ENCODE measurements at regions not wholly inside any gene's neighbourhood (a gene's known extent, or its start where the extent isn't known, plus 50 kb on each side); places are given as distances from the start of the nearest gene placed in this dataset.

GRCh38 chr9:134226221-134226930, 62.0 kb upstream of the RNU6ATAC start:
- TF ChIP-seq CTCF (conservative IDR thresholded peaks at IDR 0.05; ENCODE audit: low read depth, low read length): no peak
- TF ChIP-seq EZH2 (IDR thresholded peaks at IDR 0.05; ENCODE audit: low read length, unreplicated experiment): no peak
- no peak for TF ChIP-seq EZH2phosphoT487 (IDR thresholded peaks at IDR 0.05; ENCODE audit: borderline replicate concordance, low read length)

DNA sequence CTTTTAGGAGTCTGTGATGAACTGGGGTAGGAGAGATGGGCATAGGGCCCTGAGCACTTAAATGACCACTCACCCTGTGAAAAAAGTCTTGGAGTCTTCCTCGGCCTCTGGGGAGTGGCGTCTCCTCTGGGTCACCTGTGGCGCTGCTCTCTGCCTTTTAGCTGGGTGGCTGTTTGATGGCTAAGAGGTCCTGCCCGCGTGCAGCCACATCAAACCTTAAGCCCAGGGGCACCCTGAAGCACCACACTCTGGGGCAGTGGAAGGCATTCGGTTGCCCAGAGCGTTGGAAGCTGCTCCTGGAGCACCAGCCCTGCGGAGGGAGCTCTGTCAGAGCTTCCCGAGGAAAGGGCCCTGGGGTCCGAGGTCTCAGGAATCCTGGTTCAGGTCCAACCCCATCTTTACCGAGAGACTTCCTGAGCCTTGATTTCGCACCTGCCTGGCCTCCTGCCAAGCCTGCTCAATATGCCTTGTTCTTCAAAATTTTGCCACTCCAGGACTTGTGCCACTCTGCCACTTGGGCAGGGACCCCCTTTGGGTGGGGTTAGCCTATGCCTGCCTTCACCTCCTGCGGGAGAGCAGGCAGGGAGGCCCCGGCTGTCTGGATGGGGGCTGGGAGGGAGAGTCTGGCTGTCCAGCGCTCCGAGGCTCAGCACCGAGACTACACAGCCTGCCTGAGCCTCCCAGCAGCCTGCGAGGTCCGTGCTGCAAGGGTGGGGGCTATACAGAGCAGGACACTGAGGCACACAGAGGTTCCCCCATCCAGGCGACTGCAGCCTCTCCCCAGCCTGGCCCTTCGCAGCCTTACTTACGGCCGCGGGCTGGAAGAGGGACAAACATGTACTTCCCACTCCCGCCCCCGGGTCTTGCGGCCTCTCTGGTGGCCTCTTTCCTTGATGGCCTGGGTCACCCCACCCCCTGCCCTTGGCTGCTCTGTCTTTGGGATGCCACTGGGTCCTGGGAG, 63.4 kb upstream of the RNU6ATAC start:
- no peak overlapping the region for H3K9ac ChIP-seq (ENCODE audit: low read length)
- H3K4me1 ChIP-seq (ENCODE audit: insufficient read depth, low read length): no peaks in the 10 kb centered on the region
- no peaks in the 10 kb centered on the region for H3F3A ChIP-seq (ENCODE audit: low read length, unreplicated experiment)
- BruUV-seq (replicated peaks): no TSS peak
- intact Hi-C loops (cut with micrococcal nuclease): no loop called here
- H4K20me1 ChIP-seq (ENCODE audit: low read length): no peaks in the 10 kb centered on the region
- DNase-seq (no peak), ATAC-seq (no peak)
- H3K4me2 ChIP-seq (ENCODE audit: low read length): no peak overlapping the region
- H3K27me3 ChIP-seq (ENCODE audit: low read length): peaks cover 18% of the 10 kb centered on the region; the same call in 1 of the 2 replicates
- H3K36me3 ChIP-seq (ENCODE audit: low read depth, low read length): no peaks in the 10 kb centered on the region
- no peaks in the 10 kb centered on the region for H3K9me2 ChIP-seq (replicated peaks; ENCODE audit: low read length)
- ChIA-PET POLR2A (ENCODE audit: unreplicated experiment) (no interaction called here), CTCF (no interaction called here)
- H3K9me3 ChIP-seq (ENCODE audit: low read length): no peaks in the 10 kb centered on the region
- H3K79me2 ChIP-seq (ENCODE audit: low read length): no peaks in the 10 kb centered on the region
- no peak overlapping the region for H3K4me3 ChIP-seq (ENCODE audit: low read length)
- no peak overlapping the region for H2AFZ ChIP-seq (ENCODE audit: low read length)
- no peak for TF ChIP-seq CTCF (conservative IDR thresholded peaks at IDR 0.05; ENCODE audit: low read depth, low read length)
- TF ChIP-seq EZH2 (IDR thresholded peaks at IDR 0.05; ENCODE audit: low read length, unreplicated experiment): no peak
- TF ChIP-seq EZH2phosphoT487 (IDR thresholded peaks at IDR 0.05; ENCODE audit: borderline replicate concordance, low read length): no peak
- no peak overlapping the region for H3K27ac ChIP-seq (ENCODE audit: low read length)

More at GRCh38 chr9:134226221-134226930, 62.0 kb upstream of the RNU6ATAC start:
- no peak overlapping the region for H3K27ac ChIP-seq (ENCODE audit: low read length)
- H3K9ac ChIP-seq (ENCODE audit: low read length): no peak overlapping the region
- no peaks in the 10 kb centered on the region for H3K9me2 ChIP-seq (replicated peaks; ENCODE audit: low read length)
- peaks cover 18% of the 10 kb centered on the region; the same call in 1 of the 2 replicates for H3K27me3 ChIP-seq (ENCODE audit: low read length)
- H4K20me1 ChIP-seq (ENCODE audit: low read length): no peaks in the 10 kb centered on the region
- no peaks in the 10 kb centered on the region for H3F3A ChIP-seq (ENCODE audit: low read length, unreplicated experiment)
- no peaks in the 10 kb centered on the region for H3K9me3 ChIP-seq (ENCODE audit: low read length)
- no peaks in the 10 kb centered on the region for H3K79me2 ChIP-seq (ENCODE audit: low read length)
- no peak overlapping the region for H3K4me3 ChIP-seq (ENCODE audit: low read length)
- no peak for DNase-seq
- intact Hi-C loops (cut with micrococcal nuclease): no loop called here
- CTCF ChIA-PET: interaction anchor here (0.6 kb wide), 1 partner anchor 39 kb away, joined by 3 read pairs; no protein-coding TSS in a partner anchor
- no peak for ATAC-seq
- BruUV-seq (replicated peaks): no TSS peak
- H2AFZ ChIP-seq (ENCODE audit: low read length): no peak overlapping the region
- H3K36me3 ChIP-seq (ENCODE audit: low read depth, low read length): no peaks in the 10 kb centered on the region
- no peak overlapping the region for H3K4me2 ChIP-seq (ENCODE audit: low read length)
- H3K4me1 ChIP-seq (ENCODE audit: insufficient read depth, low read length): no peaks in the 10 kb centered on the region
- POLR2A ChIA-PET (ENCODE audit: unreplicated experiment): interaction anchor here (0.6 kb wide), 1 partner anchor 73 kb away, joined by 3 read pairs; no protein-coding TSS in a partner anchor

Measured in PC-3 (cell line).